A549 (cell line): ENCODE measurements at regions not wholly inside any gene's neighbourhood (a gene's known extent, or its start where the extent isn't known, plus 50 kb on each side); places are given as distances from the start of the nearest gene placed in this dataset.

Experiments used
- POLR2A ChIP-seq: IDR thresholded peaks from 2 replicates; pipeline ENCODE4 v1.6.1; 2012; ENCODE audit warnings: mild to moderate bottlenecking, low read length
- POLR2AphosphoS2 ChIP-seq: conservative IDR thresholded peaks from 2 replicates; pipeline ENCODE4 v1.6.1; 2012; ENCODE audit warnings: low read length, improper control_type of control experiment, inconsistent platforms
- REST ChIP-seq: fragments of 200-600 bp; sonication (generic); IDR thresholded peaks from 2 replicates; pipeline ENCODE4 v1.6.1; 2016; ENCODE audit warnings: antibody characterized with exemption, mild to moderate bottlenecking, moderate library complexity
- TF ChIP-seq, protein P1 (sequence below): fragments of >200 bp; sonication (Bioruptor Twin); formaldehyde crosslinking; IDR thresholded peaks from 3 replicates; pipeline ENCODE4 v1.5.1; 2016

GRCh38 chr15:49734831-49735508, 114.1 kb downstream of the DTWD1 start:
- no peak for TF ChIP-seq REST
- TF ChIP-seq, protein P1, sequence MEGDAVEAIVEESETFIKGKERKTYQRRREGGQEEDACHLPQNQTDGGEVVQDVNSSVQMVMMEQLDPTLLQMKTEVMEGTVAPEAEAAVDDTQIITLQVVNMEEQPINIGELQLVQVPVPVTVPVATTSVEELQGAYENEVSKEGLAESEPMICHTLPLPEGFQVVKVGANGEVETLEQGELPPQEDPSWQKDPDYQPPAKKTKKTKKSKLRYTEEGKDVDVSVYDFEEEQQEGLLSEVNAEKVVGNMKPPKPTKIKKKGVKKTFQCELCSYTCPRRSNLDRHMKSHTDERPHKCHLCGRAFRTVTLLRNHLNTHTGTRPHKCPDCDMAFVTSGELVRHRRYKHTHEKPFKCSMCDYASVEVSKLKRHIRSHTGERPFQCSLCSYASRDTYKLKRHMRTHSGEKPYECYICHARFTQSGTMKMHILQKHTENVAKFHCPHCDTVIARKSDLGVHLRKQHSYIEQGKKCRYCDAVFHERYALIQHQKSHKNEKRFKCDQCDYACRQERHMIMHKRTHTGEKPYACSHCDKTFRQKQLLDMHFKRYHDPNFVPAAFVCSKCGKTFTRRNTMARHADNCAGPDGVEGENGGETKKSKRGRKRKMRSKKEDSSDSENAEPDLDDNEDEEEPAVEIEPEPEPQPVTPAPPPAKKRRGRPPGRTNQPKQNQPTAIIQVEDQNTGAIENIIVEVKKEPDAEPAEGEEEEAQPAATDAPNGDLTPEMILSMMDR = no peak
- no peak for TF ChIP-seq POLR2AphosphoS2
- TF ChIP-seq POLR2A = no peak
